Activated CD4-positive, alpha-beta T cell treated with anti-CD3 and anti-CD28 coated beads for 36 hours (primary cell): ENCODE measurements at regions not wholly inside any gene's neighbourhood (a gene's known extent, or its start where the extent isn't known, plus 50 kb on each side); places are given as distances from the start of the nearest gene placed in this dataset.

Source experiments
- ATAC-seq: fragments of 200-7000 bp; cut with Tn5 transposase; one replicate; pipeline ENCODE4 v1.10.0; 2021; ENCODE audit warnings: mild to moderate bottlenecking, moderate library complexity
- CTCF ChIA-PET: fragments of 350-600 bp; sonication (Branson Sonifier 250); formaldehyde crosslinking; loops from one replicate; lab custom pipeline; 2021; ENCODE audit warnings: antibody characterized with exemption; lab: Charles Lee
- POLR2A ChIA-PET: fragments of 350-600 bp; sonication (Branson Sonifier 250); formaldehyde crosslinking; loops from one replicate; lab custom pipeline; 2021; ENCODE audit warnings: antibody characterized with exemption, inconsistent platforms; lab: Charles Lee
- DNase-seq: peaks from one replicate; pipeline ENCODE4 v3.0.0-alpha.2; 2020
- H3K27ac Mint-ChIP-seq: one replicate; pipeline ENCODE4 v1.8.0; 2021; ENCODE audit warnings: mixed read lengths
- H3K27me3 Mint-ChIP-seq: one replicate; pipeline ENCODE4 v1.8.0; 2021; ENCODE audit warnings: mixed read lengths
- H3K36me3 Mint-ChIP-seq: one replicate; pipeline ENCODE4 v1.8.0; 2021; ENCODE audit warnings: low read depth, mixed read lengths
- H3K4me1 Mint-ChIP-seq: one replicate; pipeline ENCODE4 v1.8.0; 2021; ENCODE audit warnings: mixed read lengths
- H3K4me3 Mint-ChIP-seq: one replicate; pipeline ENCODE4 v1.8.0; 2021; ENCODE audit warnings: mild to moderate bottlenecking, moderate library complexity, mixed read lengths
- H3K9me3 Mint-ChIP-seq: one replicate; pipeline ENCODE4 v1.8.0; 2021; ENCODE audit warnings: low read depth, mixed read lengths
- intact Hi-C, 2 experiments: fragments of 100-400 bp; cut with DNase I in 1 of 2; cut with micrococcal nuclease in 1 of 2; formaldehyde crosslinking; loops; one replicate each; pipeline versions ENCODE4 v1.14.2 to v1.15.1; 2022 to 2024; cut with DNase I, micrococcal nuclease

GRCh38 chr3:116569611-116570010 is 124.3 kb upstream of the LSAMP start:
- no peaks in the 10 kb centered on the region for H3K27me3 Mint-ChIP-seq
- ChIA-PET POLR2A (no interaction called here), CTCF (no interaction called here)
- H3K9me3 Mint-ChIP-seq, result peaks cover 5% of the 10 kb centered on the region
- H3K27ac Mint-ChIP-seq, result no peak overlapping the region
- H3K36me3 Mint-ChIP-seq, result no peaks in the 10 kb centered on the region
- DNase-seq (no peak), ATAC-seq (no peak)
- no peak overlapping the region for H3K4me3 Mint-ChIP-seq
- H3K4me1 Mint-ChIP-seq, result no peaks in the 10 kb centered on the region
- intact Hi-C loops, result no loop called here

GRCh38 chr3:116579840-116580239 is 129.7 kb upstream of the TUSC7 start:
- H3K4me3 Mint-ChIP-seq, result no peak overlapping the region
- no peaks in the 10 kb centered on the region for H3K36me3 Mint-ChIP-seq
- no peak for DNase-seq

GRCh38 chr3:116586285-116586944 is 123.2 kb upstream of the TUSC7 start:
- Mint-ChIP-seq H3K9me3 (peaks cover 14% of the 10 kb centered on the region), H3K27me3 (no peaks in the 10 kb centered on the region), H3K4me3 (no peak overlapping the region), H3K27ac (no peak overlapping the region), H3K36me3 (no peaks in the 10 kb centered on the region), H3K4me1 (no peaks in the 10 kb centered on the region)
- POLR2A ChIA-PET, result no interaction called here
- intact Hi-C loops, result no loop called here
- DNase-seq (no peak), ATAC-seq (no peak)
- CTCF ChIA-PET, result no interaction called here

More at GRCh38 chr3:116579840-116580239, 129.7 kb upstream of the TUSC7 start:
- Mint-ChIP-seq H3K4me1 (no peaks in the 10 kb centered on the region), H3K27me3 (no peaks in the 10 kb centered on the region), H3K9me3 (peaks cover 9% of the 10 kb centered on the region), H3K27ac (no peak overlapping the region)
- no peak for ATAC-seq
- intact Hi-C loops, result no loop called here
- ChIA-PET CTCF (no interaction called here), POLR2A (no interaction called here)

- ATAC-seq (no peak), DNase-seq (no peak)
- Mint-ChIP-seq H3K27me3 (no peaks in the 10 kb centered on the region), H3K9me3 (peaks cover 5% of the 10 kb centered on the region), H3K4me1 (no peaks in the 10 kb centered on the region), H3K27ac (no peak overlapping the region), H3K36me3 (no peaks in the 10 kb centered on the region), H3K4me3 (no peak overlapping the region)
- ChIA-PET CTCF (interaction anchor here (0.7 to 0.9 kb wide), 2 partner anchors 11 to 420 kb away, joined by 3 to 4 read pairs; no protein-coding TSS in a partner anchor), POLR2A (no interaction called here)
- intact Hi-C loops, result no loop called here
These were observed 118.3 kb upstream of the TUSC7 start for GRCh38 chr3:116591236-116591635.

GRCh38 chr3:116601206-116601605 is 108.4 kb upstream of the TUSC7 start:
- intact Hi-C loops, result no loop called here

GRCh38 chr3:116607205-116607604 is 102.4 kb upstream of the TUSC7 start:
- ATAC-seq (no peak), DNase-seq (no peak)
- intact Hi-C loops, result no loop called here
- CTCF ChIA-PET, result interaction anchor here (0.8 kb wide), 1 partner anchor 1137 kb away, joined by 3 read pairs; no protein-coding TSS in a partner anchor
- Mint-ChIP-seq H3K9me3 (peaks cover 11% of the 10 kb centered on the region), H3K36me3 (no peaks in the 10 kb centered on the region), H3K27ac (no peak overlapping the region), H3K4me1 (no peaks in the 10 kb centered on the region), H3K27me3 (no peaks in the 10 kb centered on the region), H3K4me3 (no peak overlapping the region)
- POLR2A ChIA-PET, result no interaction called here

More at GRCh38 chr3:116601206-116601605, 108.4 kb upstream of the TUSC7 start:
- Mint-ChIP-seq H3K27me3 (no peaks in the 10 kb centered on the region), H3K9me3 (peaks cover 10% of the 10 kb centered on the region), H3K36me3 (no peaks in the 10 kb centered on the region), H3K27ac (no peak overlapping the region), H3K4me1 (no peaks in the 10 kb centered on the region), H3K4me3 (no peak overlapping the region)
- CTCF ChIA-PET, result no interaction called here
- ATAC-seq, result no peak
- POLR2A ChIA-PET, result no interaction called here
- DNase-seq, result no peak

- intact Hi-C loops, result no loop called here
- POLR2A ChIA-PET, result no interaction called here
- Mint-ChIP-seq H3K27ac (no peak overlapping the region), H3K4me1 (no peaks in the 10 kb centered on the region), H3K36me3 (no peaks in the 10 kb centered on the region), H3K4me3 (no peak overlapping the region), H3K27me3 (no peaks in the 10 kb centered on the region), H3K9me3 (peaks cover 6% of the 10 kb centered on the region)
- DNase-seq, result no peak
- no peak for ATAC-seq
- CTCF ChIA-PET, result no interaction called here
These were observed 99.5 kb upstream of the TUSC7 start for GRCh38 chr3:116610124-116610523.

- no peak for ATAC-seq
- H3K27me3 Mint-ChIP-seq, result no peaks in the 10 kb centered on the region
- DNase-seq, result no peak
- no peaks in the 10 kb centered on the region for H3K36me3 Mint-ChIP-seq
- H3K4me1 Mint-ChIP-seq, result no peaks in the 10 kb centered on the region
- peaks cover 3% of the 10 kb centered on the region for H3K9me3 Mint-ChIP-seq
- CTCF ChIA-PET, result interaction anchor here (1.0 kb wide), 2 partner anchors 18 to 378 kb away, joined by 3 read pairs; no protein-coding TSS in a partner anchor
- POLR2A ChIA-PET, result no interaction called here
- intact Hi-C loops, result no loop called here
- H3K4me3 Mint-ChIP-seq, result no peak overlapping the region
- H3K27ac Mint-ChIP-seq, result no peak overlapping the region
These were observed 94.7 kb upstream of the TUSC7 start for GRCh38 chr3:116614795-116615362.

- POLR2A ChIA-PET, result no interaction called here
- CTCF ChIA-PET, result no interaction called here
- H3K4me1 Mint-ChIP-seq, result no peaks in the 10 kb centered on the region
- H3K4me3 Mint-ChIP-seq, result no peak overlapping the region
- H3K36me3 Mint-ChIP-seq, result no peaks in the 10 kb centered on the region
- H3K9me3 Mint-ChIP-seq, result peaks cover 9% of the 10 kb centered on the region
- ATAC-seq (no peak), DNase-seq (no peak)
- H3K27ac Mint-ChIP-seq, result no peak overlapping the region
- intact Hi-C loops, result no loop called here
- no peaks in the 10 kb centered on the region for H3K27me3 Mint-ChIP-seq
These were observed 91.4 kb upstream of the TUSC7 start for GRCh38 chr3:116618138-116618537.

- no peaks in the 10 kb centered on the region for H3K36me3 Mint-ChIP-seq
- ATAC-seq (no peak), DNase-seq (no peak)
- no peaks in the 10 kb centered on the region for H3K27me3 Mint-ChIP-seq
- POLR2A ChIA-PET, result no interaction called here
- intact Hi-C loops, result no loop called here
- peaks cover 17% of the 10 kb centered on the region for H3K9me3 Mint-ChIP-seq
- H3K27ac Mint-ChIP-seq, result no peak overlapping the region
- no peaks in the 10 kb centered on the region for H3K4me1 Mint-ChIP-seq
- no peak overlapping the region for H3K4me3 Mint-ChIP-seq
- CTCF ChIA-PET, result no interaction called here
These were observed 90.6 kb upstream of the TUSC7 start for GRCh38 chr3:116618930-116619329.

GRCh38 chr3:116630494-116630893 is 79.1 kb upstream of the TUSC7 start:
- CTCF ChIA-PET, result no interaction called here
- peaks cover 14% of the 10 kb centered on the region for H3K9me3 Mint-ChIP-seq

GRCh38 chr3:116639641-116640040 is 69.9 kb upstream of the TUSC7 start:
- Mint-ChIP-seq H3K27me3 (no peaks in the 10 kb centered on the region), H3K4me3 (no peak overlapping the region), H3K9me3 (peaks cover 7% of the 10 kb centered on the region), H3K36me3 (no peaks in the 10 kb centered on the region), H3K27ac (no peak overlapping the region), H3K4me1 (no peaks in the 10 kb centered on the region)
- POLR2A ChIA-PET, result no interaction called here
- intact Hi-C loops, result no loop called here
- CTCF ChIA-PET, result no interaction called here
- ATAC-seq, result no peak
- DNase-seq, result no peak

More at GRCh38 chr3:116630494-116630893, 79.1 kb upstream of the TUSC7 start:
- no peak for ATAC-seq
- no peak overlapping the region for H3K4me3 Mint-ChIP-seq
- DNase-seq, result no peak
- H3K27me3 Mint-ChIP-seq, result no peaks in the 10 kb centered on the region
- POLR2A ChIA-PET, result no interaction called here
- H3K27ac Mint-ChIP-seq, result no peak overlapping the region
- intact Hi-C loops, result no loop called here
- no peaks in the 10 kb centered on the region for H3K4me1 Mint-ChIP-seq
- no peaks in the 10 kb centered on the region for H3K36me3 Mint-ChIP-seq
